GM19238 (cell line): ENCODE measurements at regions not wholly inside any gene's neighbourhood (a gene's known extent, or its start where the extent isn't known, plus 50 kb on each side); places are given as distances from the start of the nearest gene placed in this dataset.
"Not testable (repeated sequence)": the region's sequence is repeated elsewhere in the genome, so short reads cannot be mapped to it uniquely, and the experiment has no call there.

Source experiments
- DNase-seq: peaks from one replicate; pipeline ENCODE4 v3.0.0; 2011; ENCODE audit warnings: low spot score; ENCODE audit not compliant: insufficient read length

GRCh38 chr18:43949291-43949690 is 672.0 kb upstream of the SYT4 start:
- no peak for DNase-seq

DNA sequence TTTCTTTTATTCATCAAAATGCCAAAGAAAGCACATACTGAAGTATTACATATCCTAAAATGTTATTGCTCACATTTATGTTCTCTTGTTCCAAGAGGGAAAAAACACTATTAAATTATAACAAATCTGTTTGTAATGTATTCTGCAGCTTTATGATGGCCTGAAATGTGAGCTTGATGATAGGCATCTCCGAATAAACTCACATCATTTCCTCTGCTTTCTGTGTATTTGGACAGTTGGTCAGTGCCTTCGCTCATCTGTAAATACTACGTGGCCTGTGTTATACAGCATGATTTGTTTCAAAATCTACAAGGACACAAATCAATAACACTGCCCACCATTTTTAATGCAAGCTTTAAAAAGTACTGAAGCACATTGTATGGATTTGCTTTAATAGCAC is 672.8 kb upstream of the SYT4 start:
- DNase-seq, result no peak

DNA sequence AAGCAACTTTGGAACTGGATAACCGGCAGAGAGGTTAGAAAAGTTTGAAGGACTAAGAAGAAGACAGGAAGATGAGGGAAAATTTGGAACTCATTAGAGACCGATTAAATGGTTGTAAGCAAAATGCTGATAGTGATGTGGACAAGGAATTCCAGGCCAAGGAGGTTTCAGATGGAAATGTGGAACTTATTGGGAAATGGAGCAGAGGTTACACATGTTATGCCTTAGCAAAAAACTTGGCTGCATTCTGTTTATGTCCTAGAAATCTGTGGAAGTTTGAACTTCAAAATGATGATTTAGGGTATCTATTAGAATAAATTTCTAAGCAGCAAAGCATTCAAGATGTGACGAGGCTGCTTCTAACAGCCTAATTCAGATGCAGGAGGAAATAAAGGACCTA is 675.1 kb upstream of the SYT4 start:
- no peak for DNase-seq

- DNase-seq, result no peak
Measured at GRCh38 chr18:43961722-43962121, 684.4 kb upstream of the SYT4 start.

DNA sequence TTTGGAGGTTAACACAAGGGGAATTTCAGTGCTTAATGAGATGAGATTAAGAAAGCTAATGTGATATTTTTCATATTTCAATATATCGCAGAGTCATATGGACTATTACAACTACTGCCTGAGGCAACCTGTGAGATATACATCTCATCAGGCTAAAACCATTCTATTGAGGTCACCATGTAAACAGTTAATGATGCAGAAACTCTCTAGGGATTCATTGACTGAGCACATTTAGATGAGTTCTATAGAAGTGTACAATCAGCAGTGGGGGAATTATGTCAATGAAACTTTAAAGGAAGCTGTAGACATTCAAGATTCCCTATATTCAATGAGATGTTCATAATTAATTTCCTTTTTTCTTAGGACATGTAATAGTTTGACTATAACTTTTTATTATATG is 687.4 kb upstream of the SYT4 start:
- no peak for DNase-seq

- no peak for DNase-seq
Measured at GRCh38 chr18:43965691-43966090, 688.4 kb upstream of the SYT4 start.

- no peak for DNase-seq
Measured at GRCh38 chr18:43970656-43971055, 693.4 kb upstream of the SYT4 start.

DNA sequence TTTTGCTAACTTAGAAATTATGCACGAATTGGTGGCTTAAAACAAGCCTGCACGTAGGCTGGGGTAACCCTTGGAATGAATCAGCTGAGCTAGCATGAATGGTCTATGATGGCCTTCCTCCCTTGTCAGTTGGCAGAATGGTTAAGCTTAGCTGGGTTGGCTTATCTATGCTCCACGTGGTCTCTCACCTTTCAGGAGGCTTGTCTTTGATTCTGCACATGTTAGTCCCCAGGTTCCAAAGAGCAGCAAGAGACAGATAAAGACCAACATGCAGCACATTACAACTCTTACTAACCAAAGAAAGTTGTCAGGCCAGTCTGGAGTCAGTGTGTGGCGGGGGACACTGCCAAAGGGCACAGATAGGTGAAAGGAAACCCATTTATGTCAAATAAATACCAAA is 700.9 kb upstream of the SYT4 start:
- no peak for DNase-seq

- no peak for DNase-seq
Measured at GRCh38 chr18:43982582-43982981, 698.1 kb upstream of the SETBP1 start.

DNA sequence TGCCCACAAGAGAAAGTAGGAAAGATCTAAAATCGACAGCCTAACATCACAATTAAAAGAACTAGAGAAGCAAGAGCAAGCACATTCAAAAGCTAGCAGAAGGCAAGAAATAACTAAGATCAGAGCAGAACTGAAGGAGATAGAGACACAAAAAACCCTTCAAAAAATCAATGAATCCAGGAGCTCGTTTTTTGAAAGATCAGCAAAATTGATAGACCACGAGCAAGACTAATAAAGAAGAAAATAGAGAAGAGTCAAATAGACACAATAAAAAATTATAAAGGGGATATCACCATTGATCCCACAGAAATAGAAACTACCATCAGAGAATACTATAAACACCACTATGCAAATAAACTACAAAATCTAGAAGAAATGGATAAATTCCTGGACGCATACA is 693.6 kb upstream of the SETBP1 start:
- DNase-seq, result not testable (repeated sequence)

DNA sequence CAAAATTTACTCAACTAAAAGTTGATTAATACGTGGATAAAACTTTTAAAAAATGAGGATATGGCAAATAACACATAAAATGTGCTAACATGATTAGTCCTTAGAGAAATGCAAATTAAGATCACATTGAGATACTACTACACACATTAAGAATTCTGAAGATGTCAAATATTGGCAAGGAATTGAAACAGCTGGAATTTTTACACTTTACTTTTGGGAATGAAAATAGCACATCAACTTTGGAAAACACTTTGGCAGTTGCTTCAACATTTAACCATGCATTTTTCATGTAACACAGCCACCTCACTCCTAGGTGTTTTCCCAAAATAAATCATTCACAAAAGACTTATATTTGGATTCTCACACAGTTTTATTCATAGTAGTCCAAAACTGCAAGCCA is 687.9 kb upstream of the SETBP1 start:
- DNase-seq, result no peak

DNA sequence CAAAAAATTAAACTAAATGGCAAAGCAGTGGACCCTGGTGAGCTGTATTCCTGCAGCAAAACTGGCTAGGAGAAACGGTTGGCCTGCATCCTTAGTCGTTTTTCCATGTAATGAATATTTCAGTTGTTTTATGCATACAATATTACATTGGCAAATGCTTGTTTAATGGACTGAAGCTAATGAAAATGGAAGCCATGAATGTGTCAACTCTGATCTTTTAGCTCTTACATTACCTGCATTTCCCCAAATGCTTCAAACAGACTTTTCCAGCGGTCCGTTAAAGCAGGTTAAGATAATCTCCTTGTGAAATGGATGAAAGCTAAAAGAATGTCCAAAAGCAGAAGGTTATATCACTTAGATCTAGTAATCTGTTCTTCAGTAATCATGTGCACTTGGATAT is 686.3 kb upstream of the SETBP1 start:
- DNase-seq, result no peak

DNA sequence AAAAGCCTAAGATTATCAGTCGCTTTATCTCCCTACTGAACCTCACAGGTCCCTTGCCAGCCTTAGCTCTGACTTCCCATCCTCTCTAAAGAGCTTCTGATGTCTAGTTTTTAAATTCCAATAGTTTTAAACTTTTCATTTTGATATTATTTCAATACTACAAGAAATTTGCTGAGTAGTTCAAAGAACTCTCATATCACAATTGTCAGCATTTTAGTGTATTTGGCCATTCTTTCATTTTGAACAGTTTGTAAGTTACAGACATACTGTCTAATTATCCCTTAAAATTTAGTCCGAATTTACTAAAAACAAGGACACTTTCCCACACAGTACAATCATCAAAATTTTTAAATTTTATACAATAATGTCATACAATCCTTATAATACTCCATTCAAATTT is 666.8 kb upstream of the SETBP1 start:
- no peak for DNase-seq

DNA sequence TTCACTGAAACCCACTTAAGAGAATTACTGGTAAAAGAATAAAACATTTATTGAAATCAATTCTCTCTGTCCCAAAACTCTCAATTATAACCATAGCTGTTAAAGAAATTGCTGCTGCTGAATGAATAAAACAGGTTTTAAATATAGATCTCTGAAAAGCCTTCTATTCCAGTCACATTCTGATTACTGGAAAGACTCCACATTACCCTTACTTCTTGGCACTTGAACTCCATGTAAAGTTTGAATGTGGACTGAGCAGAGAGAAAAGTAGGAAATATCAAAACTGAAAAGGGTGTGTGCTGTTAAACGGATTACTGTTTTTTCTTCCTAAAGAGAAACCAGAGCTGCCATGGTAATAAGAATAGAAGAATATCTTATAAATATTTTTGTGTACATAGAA is 655.3 kb upstream of the SETBP1 start:
- no peak for DNase-seq

DNA sequence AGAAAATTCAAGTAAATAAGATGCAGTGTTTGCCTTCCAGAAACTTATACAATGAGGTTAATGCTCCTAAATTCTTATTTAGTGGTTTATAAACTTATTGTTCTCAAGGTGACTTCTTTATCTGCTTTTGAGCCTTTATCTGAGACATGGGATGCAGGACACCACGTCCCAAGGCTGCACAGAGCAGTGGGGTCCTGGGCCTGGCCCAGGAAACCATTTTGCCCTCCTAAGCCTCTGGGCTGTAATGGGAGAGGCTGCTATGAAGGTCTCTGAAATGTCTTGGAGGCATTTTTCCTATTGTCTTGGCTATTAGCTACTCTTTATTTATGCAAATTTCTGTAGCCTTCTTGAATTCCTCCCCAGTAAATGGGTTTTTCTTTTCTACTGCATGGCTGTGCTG is 652.6 kb upstream of the SETBP1 start:
- no peak for DNase-seq

DNA sequence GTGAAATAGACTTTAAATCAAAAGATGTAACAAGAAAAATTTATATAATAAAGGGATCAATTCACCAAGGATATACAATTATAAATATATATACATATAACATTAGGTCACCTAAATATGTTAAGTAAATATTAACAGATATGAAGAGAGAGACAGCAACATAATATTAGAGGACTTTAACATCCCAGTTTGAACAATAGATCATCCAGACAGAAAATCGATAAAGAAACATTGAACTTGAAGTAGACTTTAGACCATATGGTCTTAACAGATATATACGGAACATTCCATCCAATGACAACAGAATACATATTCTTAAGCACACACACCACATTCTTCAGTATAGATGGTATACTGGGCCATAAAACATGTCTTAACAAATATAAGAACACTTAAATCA is 649.6 kb upstream of the SETBP1 start:
- DNase-seq, result no peak

DNA sequence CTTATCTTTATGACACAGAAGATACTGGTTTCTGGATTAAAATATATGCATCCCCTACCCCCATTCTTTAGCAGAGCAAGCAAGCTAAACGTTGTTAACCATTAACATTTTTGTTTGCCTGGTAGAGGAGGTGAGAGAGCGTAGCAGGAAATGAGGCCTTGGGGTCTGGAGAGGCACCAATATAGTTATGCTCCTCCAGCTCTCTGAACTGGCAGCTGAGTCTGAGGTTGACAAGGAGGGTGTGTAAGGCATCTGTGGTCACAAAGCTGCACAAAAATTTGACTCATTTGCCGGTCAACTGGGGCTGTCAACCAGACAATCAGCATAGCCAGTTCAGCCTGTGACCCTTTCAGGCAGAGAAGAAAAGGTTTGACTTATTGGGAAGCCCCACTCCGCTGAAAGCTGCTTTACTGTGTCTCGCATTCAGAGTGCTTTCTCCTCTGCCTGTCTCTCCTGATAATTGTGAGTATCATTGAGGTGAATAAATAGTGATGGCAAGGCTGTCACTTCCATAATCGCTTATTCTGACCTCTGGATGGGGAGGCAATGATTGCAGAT is 647.5 kb upstream of the SETBP1 start:
- DNase-seq, result no peak

- DNase-seq, result no peak
Measured at GRCh38 chr18:44035554-44035953, 645.1 kb upstream of the SETBP1 start.

DNA sequence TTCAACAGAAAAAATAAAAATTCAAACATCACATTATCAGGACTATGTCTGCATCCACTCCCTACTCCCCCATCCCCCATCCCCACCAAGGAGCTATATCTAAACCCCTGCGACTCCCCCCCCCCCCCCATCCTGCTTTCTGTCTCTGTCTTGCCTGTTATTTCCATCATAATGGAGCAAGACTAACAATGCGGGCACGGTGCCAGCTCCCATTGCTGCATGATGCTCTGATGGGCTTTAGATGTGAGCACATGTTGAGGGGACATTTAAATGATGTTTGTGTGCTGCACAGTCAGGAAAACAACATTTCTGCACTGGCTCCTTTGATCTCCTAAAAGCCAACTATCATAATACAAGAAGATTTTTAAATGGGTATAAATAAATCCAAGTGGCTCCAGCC is 644.2 kb upstream of the SETBP1 start:
- no peak for DNase-seq

DNA sequence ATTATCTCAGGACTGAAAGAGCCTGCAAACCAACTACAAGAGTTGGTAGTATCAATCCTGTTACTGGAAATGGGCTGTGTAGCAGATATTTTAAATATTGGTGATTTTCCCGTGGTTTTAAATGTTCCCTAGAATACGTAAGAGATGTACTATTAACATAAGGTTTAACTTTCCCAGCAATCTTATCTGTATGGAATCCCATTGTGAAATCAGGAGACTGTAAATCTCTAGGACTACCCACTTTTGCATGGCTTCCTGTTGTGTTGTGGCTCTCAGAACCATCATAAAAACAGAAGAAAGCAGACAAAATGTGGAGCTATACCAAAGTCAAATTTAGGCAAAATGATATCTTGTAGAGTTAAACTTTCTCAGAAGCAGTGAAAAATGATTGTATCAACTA is 641.5 kb upstream of the SETBP1 start:
- no peak for DNase-seq

DNA sequence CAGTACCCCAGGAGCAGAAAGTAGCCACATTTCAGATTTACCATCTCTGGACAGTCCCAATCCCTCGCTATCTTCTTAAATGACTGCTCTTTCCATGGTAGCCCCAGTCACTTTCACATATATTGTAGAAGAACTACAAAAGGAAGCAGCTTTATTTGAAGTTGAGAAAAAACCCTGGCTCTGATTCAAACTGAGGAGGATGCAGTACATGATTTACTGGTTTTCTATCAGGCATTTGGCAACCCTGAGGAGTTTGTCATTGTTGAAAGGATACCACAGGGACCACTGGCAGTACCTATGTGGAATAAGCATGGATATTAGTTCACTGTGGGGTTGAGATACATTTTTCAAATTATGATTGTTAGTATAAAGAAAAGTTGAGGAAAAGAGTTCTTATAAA is 640.9 kb upstream of the SETBP1 start:
- DNase-seq, result no peak

DNA sequence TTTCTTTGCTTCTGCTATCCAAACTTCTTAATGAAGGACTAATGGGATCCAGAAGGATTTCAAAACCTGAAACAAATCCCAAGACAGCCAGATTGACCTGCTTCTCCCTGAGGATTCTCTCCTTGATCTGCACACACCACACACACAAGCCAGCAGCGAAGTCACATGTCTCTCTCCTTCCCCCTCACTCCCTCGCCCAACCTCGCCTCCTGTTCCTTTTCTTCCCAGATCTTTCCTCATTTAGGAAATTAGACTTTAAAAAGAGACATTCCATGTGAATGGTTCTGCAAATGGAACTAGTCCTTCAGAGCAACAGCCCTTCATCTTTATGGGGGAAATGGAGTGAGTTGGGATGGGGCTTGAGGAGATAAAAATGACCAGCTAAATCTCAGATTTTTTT is 639.1 kb upstream of the SETBP1 start:
- no peak for DNase-seq

DNA sequence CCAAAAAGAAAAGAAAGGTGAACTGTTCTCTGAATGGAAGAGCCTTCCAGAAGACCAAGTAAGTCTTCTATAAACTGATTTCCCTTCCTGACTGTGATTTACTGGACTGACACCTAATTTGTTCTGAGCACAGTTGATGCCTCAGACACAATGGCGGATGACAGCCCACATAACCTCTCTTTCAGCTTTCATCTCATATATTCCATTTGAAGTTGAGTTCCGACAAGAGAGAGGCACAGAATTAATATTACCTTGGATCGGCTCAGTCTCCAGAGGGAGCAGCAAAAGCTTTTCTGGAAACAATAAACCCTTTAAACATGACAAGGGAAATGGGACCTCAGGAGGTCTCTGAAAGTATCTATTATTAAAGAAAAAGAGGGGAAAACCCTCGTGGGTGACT is 638.7 kb upstream of the SETBP1 start:
- DNase-seq, result no peak

GRCh38 chr18:44046376-44046975 is 634.2 kb upstream of the SETBP1 start:
- DNase-seq, result no peak
